HG03565 (cell line): ENCODE measurements at regions not wholly inside any gene's neighbourhood (a gene's known extent, or its start where the extent isn't known, plus 50 kb on each side); places are given as distances from the start of the nearest gene placed in this dataset.

ENCODE experiments used
- ATAC-seq: cut with Tn5 transposase; IDR thresholded peaks from one replicate; pipeline ENCODE4 v1.9.1; 2021; ENCODE audit warnings: mild to moderate bottlenecking, moderate library complexity; ENCODE audit not compliant: unreplicated experiment

GRCh38 chr2:160940699-160941098 is 219.5 kb upstream of the TANK start:
- ATAC-seq = no peak

GRCh38 chr2:160941290-160941846 is 218.9 kb upstream of the TANK start:
- ATAC-seq = no peak

- ATAC-seq = no peak
Observed at GRCh38 chr2:160942476-160943142, 217.6 kb upstream of the TANK start.

GRCh38 chr2:160943414-160943813 is 216.8 kb upstream of the TANK start:
- no peak for ATAC-seq

GRCh38 chr2:160952464-160953254 is 207.6 kb upstream of the TANK start:
- ATAC-seq = no peak

GRCh38 chr2:160955578-160955977 is 204.7 kb upstream of the TANK start:
- ATAC-seq = no peak

GRCh38 chr2:160956243-160956802 is 203.9 kb upstream of the TANK start:
- no peak for ATAC-seq

GRCh38 chr2:160963957-160964356 is 196.3 kb upstream of the TANK start:
- ATAC-seq = no peak

- no peak for ATAC-seq
Observed at GRCh38 chr2:160967523-160967922, 192.7 kb upstream of the TANK start.

GRCh38 chr2:160968183-160968582 is 192.0 kb upstream of the TANK start:
- ATAC-seq = no peak

GRCh38 chr2:160970052-160970965 is 189.9 kb upstream of the TANK start:
- ATAC-seq = no peak

- ATAC-seq = no peak
Observed at GRCh38 chr2:160973991-160974390, 186.2 kb upstream of the TANK start.

- ATAC-seq = no peak
Observed at GRCh38 chr2:160974803-160975202, 185.4 kb upstream of the TANK start.

GRCh38 chr2:160976797-160977196 is 183.4 kb upstream of the TANK start:
- ATAC-seq = no peak

- ATAC-seq = no peak
Observed at GRCh38 chr2:160977376-160977775, 182.9 kb upstream of the TANK start.

- ATAC-seq = no peak
Observed at GRCh38 chr2:160977854-160978253, 182.4 kb upstream of the TANK start.

GRCh38 chr2:160984426-160985077 is 175.7 kb upstream of the TANK start:
- ATAC-seq = no peak

- no peak for ATAC-seq
Observed at GRCh38 chr2:160989778-160990177, 170.4 kb upstream of the TANK start.

- ATAC-seq = no peak
Observed at GRCh38 chr2:160993654-160994061, 166.6 kb upstream of the TANK start.
